Keratinocyte (primary cell): ENCODE measurements at regions not wholly inside any gene's neighbourhood (a gene's known extent, or its start where the extent isn't known, plus 50 kb on each side); places are given as distances from the start of the nearest gene placed in this dataset.

Experiments
- DNase-seq: peaks from one replicate; pipeline ENCODE4 v3.0.0-alpha.2; 2011; ENCODE audit warnings: low read depth, missing footprints, low spot score
- FAIRE-seq: peaks from 2 replicates; lab custom pipeline; 2011; peaks lifted over from hg19 to GRCh38; lab: Jason Lieb, UNC
- H2AFZ ChIP-seq: 2 replicates; pipeline ENCODE4 v1.6.0; 2012; ENCODE audit warnings: low read length, control low read depth, inconsistent platforms; ENCODE audit not compliant: control insufficient read depth
- H3K27ac ChIP-seq: 2 replicates; pipeline ENCODE4 v1.5.1; 2011; ENCODE audit warnings: low read length; ENCODE audit not compliant: control insufficient read depth, insufficient read depth
- H3K27me3 ChIP-seq: 3 replicates; pipeline ENCODE4 v1.6.0; 2011; ENCODE audit warnings: low read length; ENCODE audit not compliant: control insufficient read depth, insufficient read depth; ENCODE audit errors: extremely low read depth
- H3K36me3 ChIP-seq, 2 experiments: 2 replicates in 1 of 2; 3 replicates in 1 of 2; pipeline ENCODE4 v1.5.1; 2011; ENCODE audit warnings: low read length in 2 of 2, mild to moderate bottlenecking in 1 of 2; ENCODE audit not compliant: control insufficient read depth in 2 of 2, insufficient read depth in 2 of 2; ENCODE audit errors: extremely low read depth in 1 of 2
- H3K4me1 ChIP-seq: 3 replicates; pipeline ENCODE4 v1.5.1; 2011; ENCODE audit warnings: low read length; ENCODE audit not compliant: control insufficient read depth, insufficient read depth; ENCODE audit errors: extremely low read depth
- H3K4me2 ChIP-seq: 3 replicates; pipeline ENCODE4 v1.6.0; 2011; ENCODE audit warnings: low read depth, low read length; ENCODE audit not compliant: control insufficient read depth, insufficient read depth; ENCODE audit errors: extremely low read depth
- H3K4me3 ChIP-seq, 3 experiments: fragments of 200-600 bp in 1 of 3; sonication (generic) in 1 of 3; 2 replicates in 2 of 3; 3 replicates in 1 of 3; pipeline ENCODE4 v1.5.1; 2011 to 2016; ENCODE audit warnings: low read length in 3 of 3, mild to moderate bottlenecking in 3 of 3, control low read depth in 2 of 3, inconsistent platforms in 1 of 3, low read depth in 1 of 3, mixed read lengths in 1 of 3, mixed run types in 1 of 3, moderate library complexity in 1 of 3; ENCODE audit not compliant: control insufficient read depth in 2 of 3, insufficient read depth in 2 of 3; ENCODE audit errors: extremely low read depth in 1 of 3
- H3K79me2 ChIP-seq: 2 replicates; pipeline ENCODE4 v1.6.0; 2012; ENCODE audit warnings: low read length; ENCODE audit not compliant: control insufficient read depth, insufficient read depth
- H3K9ac ChIP-seq: 3 replicates; pipeline ENCODE4 v1.6.0; 2011; ENCODE audit warnings: low read length; ENCODE audit not compliant: control insufficient read depth, insufficient read depth; ENCODE audit errors: extremely low read depth
- H3K9me1 ChIP-seq: 3 replicates; pipeline ENCODE4 v1.6.0; 2011; ENCODE audit warnings: low read length; ENCODE audit not compliant: control insufficient read depth, insufficient read depth; ENCODE audit errors: extremely low read depth
- H3K9me3 ChIP-seq: 2 replicates; pipeline ENCODE4 v1.5.1; 2012; ENCODE audit warnings: low read depth, low read length; ENCODE audit not compliant: control insufficient read depth
- H4K20me1 ChIP-seq: 3 replicates; pipeline ENCODE4 v1.6.0; 2011; ENCODE audit warnings: low read length; ENCODE audit not compliant: control insufficient read depth, insufficient read depth; ENCODE audit errors: extremely low read depth
- CTCF ChIP-seq, 3 experiments: IDR thresholded peaks in 1 of 3; conservative IDR thresholded peaks in 1 of 3; optimal IDR thresholded peaks in 1 of 3; 2 replicates in 2 of 3; 3 replicates in 1 of 3; pipeline versions ENCODE3 to v1.5.1; 2011; ENCODE audit warnings: low read length in 3 of 3, mild to moderate bottlenecking in 3 of 3, moderate library complexity in 2 of 3, control low read depth in 1 of 3, inconsistent platforms in 1 of 3; ENCODE audit not compliant: insufficient read depth in 2 of 3; ENCODE audit errors: extremely low read depth in 1 of 3
- EZH2 ChIP-seq: IDR thresholded peaks from one replicate; pipeline ENCODE4 v1.6.1; 2012; ENCODE audit warnings: inconsistent platforms, mild to moderate bottlenecking, low read length, moderate library complexity
- dilution Hi-C: fragments of 300-500 bp; cut with MboI; formaldehyde crosslinking; loops from one replicate; pipeline ENCODE4 v1.7.0; 2020; ENCODE audit warnings: low sequenced_read_pairs; ENCODE audit not compliant: extremely low pct_ligation_motif_present

GRCh38 chr12:47367912-47368537, 288.3 kb upstream of the AMIGO2 start:
- TF ChIP-seq EZH2 (no peak), CTCF (optimal IDR thresholded peaks at IDR 0.05 in 1 of 3, IDR thresholded peaks at IDR 0.05 in 1 of 3, conservative IDR thresholded peaks at IDR 0.05 in 1 of 3; ENCODE audit: extremely low read depth in 1 of 3, insufficient read depth in 2 of 3, low read length in 3 of 3) (no peak)
- no peak overlapping the region for H2AFZ ChIP-seq
- DNase-seq (no peak), FAIRE-seq (no peak)
- no peaks in the 10 kb centered on the region for H4K20me1 ChIP-seq
- H3K9ac ChIP-seq = no peak overlapping the region
- dilution Hi-C loops = no loop called here
- no peak overlapping the region for H3K4me3 ChIP-seq
- no peak overlapping the region for H3K27ac ChIP-seq
- H3K36me3 ChIP-seq = no peaks in the 10 kb centered on the region
- no peaks in the 10 kb centered on the region for H3K9me1 ChIP-seq
- no peaks in the 10 kb centered on the region for H3K9me3 ChIP-seq
- H3K4me2 ChIP-seq = no peak overlapping the region
- H3K27me3 ChIP-seq = no peaks in the 10 kb centered on the region
- no peaks in the 10 kb centered on the region for H3K4me1 ChIP-seq
- H3K79me2 ChIP-seq = no peaks in the 10 kb centered on the region

- no peak for FAIRE-seq
- TF ChIP-seq CTCF (optimal IDR thresholded peaks at IDR 0.05 in 1 of 3, IDR thresholded peaks at IDR 0.05 in 1 of 3, conservative IDR thresholded peaks at IDR 0.05 in 1 of 3; ENCODE audit: extremely low read depth in 1 of 3, insufficient read depth in 2 of 3, low read length in 3 of 3) (no peak), EZH2 (no peak)
- H3K79me2 ChIP-seq = no peaks in the 10 kb centered on the region
- H3K4me1 ChIP-seq = peaks cover 2% of the 10 kb centered on the region
- no peak overlapping the region for H3K9ac ChIP-seq
- H4K20me1 ChIP-seq = no peaks in the 10 kb centered on the region
- H3K27me3 ChIP-seq = no peaks in the 10 kb centered on the region
- H3K36me3 ChIP-seq = no peaks in the 10 kb centered on the region
- H3K27ac ChIP-seq = no peak overlapping the region
- no peak for DNase-seq
- no peak overlapping the region for H3K4me2 ChIP-seq
- no peak overlapping the region for H3K4me3 ChIP-seq
- H3K9me3 ChIP-seq = no peaks in the 10 kb centered on the region
- no peak overlapping the region for H2AFZ ChIP-seq
- dilution Hi-C loops = no loop called here
- no peaks in the 10 kb centered on the region for H3K9me1 ChIP-seq
Observed at GRCh38 chr12:47366579-47366978, 286.8 kb upstream of the AMIGO2 start.
